GM21381 (cell line): ENCODE measurements at regions not wholly inside any gene's neighbourhood (a gene's known extent, or its start where the extent isn't known, plus 50 kb on each side); places are given as distances from the start of the nearest gene placed in this dataset.

Source experiments
- ATAC-seq: cut with Tn5 transposase; IDR thresholded peaks from one replicate; pipeline ENCODE4 v1.9.1; 2021; ENCODE audit warnings: mild to moderate bottlenecking, moderate library complexity; ENCODE audit not compliant: unreplicated experiment

DNA sequence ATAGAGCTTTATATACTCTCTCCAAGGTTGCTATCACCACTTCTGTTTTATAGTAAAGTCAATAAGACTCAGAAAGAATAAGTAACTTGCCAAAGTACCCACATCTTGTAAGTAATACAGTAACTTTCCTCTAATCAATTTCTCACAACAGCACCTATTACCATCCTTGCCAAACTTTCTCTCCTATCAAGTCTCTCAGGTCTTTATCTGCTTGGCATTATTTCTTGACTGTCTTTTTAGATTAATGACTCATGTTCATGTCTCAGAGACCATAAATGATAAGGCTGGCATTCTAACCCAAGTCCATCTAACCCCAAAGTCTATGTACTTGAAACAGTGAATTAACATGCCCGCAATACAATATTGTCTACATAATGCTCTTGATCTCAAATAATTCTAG lies 618.0 kb upstream of the ZEB2 start:
- no peak for ATAC-seq

DNA sequence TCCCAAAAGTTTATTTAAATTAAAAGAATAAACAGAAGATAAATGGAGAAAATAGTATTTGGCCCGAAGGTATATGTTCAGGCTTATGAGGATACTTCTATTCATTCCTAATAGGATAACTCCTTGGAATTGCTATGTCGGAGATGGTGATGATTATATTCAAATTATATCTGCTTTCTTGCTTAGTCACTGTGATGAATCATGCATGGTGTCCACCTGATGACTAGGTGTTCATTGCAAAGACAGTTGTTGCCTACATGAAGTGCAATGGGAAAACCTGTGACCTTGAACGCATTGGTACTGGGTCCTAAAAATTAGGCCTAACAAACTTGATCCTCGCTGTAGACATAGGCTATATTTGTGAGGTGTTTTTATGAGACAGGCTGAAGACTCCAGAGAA lies 617.3 kb upstream of the ZEB2 start:
- ATAC-seq: no peak

DNA sequence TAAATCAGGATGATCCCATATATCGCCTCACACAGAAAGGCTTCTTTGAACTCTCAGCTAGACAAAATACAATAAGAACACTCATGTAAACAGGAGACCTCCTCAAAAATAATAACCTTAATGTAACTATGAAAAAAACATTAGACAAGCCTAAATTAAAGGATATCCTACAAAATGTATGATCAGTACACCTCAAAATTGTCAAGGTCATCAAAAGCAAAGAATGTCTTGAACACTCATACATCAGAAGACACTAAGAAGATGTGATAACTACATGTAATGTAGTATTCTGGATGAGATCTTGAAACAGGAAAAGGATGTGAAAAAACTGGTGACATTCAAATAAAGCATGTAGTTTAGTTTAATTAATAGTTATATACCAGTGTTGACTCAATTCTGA lies 616.8 kb upstream of the ZEB2 start:
- ATAC-seq: no peak

DNA sequence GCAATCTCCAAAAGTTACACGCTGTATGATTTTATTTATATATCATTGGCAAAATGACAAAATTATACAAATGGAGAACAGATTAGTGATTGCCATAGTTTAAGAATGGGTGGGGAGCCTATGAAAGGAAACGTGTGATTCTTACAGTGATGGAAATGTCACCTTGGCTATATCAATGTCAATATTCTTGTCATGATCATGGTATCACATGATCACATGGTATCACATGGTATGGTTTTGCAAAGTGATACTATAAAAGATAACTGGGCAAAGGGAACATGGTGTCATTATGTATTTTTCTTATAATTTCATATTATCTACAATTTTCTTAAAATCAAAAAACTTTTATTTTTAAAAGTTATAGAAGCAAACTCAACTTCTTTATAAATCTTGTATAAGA lies 606.2 kb upstream of the ZEB2 start:
- ATAC-seq: no peak

DNA sequence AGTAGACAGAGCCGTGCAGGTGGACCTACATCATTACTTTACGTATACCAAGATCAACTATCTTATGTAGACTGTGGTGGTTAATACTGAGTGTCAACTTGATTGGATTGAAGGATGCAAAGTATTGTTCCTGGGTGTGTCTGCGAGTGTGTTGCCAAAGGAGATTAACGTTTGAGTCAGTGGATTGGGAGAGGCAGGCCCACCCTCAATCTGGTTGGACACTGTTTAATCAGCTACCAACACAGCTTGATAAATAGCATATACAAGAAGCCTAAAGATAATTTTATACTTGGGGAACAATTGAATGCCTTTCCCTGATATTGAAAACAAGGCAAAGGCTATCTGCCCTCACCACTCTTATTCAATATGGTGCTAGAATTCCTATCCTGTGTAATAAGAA lies 604.2 kb upstream of the ZEB2 start:
- ATAC-seq: no peak

DNA sequence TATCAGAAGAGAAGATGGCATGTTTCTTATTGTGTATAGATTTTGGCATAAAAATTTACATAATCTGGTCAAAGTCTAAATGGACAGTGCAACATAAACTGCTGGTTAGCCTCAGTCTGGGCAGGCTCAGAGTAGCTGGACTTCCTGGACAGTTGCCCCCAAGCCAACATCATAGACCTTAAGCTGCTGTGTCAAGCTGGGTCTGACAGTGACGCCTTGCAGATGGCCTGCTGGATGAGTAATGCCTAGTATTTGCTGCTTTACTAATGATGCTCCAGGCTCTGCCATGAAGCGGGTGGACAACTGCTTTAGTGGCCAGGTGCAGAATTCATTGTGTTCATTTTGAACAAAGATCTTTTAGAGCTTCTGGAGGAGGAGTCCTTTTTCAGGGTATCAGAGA lies 603.7 kb upstream of the ZEB2 start:
- no peak for ATAC-seq

DNA sequence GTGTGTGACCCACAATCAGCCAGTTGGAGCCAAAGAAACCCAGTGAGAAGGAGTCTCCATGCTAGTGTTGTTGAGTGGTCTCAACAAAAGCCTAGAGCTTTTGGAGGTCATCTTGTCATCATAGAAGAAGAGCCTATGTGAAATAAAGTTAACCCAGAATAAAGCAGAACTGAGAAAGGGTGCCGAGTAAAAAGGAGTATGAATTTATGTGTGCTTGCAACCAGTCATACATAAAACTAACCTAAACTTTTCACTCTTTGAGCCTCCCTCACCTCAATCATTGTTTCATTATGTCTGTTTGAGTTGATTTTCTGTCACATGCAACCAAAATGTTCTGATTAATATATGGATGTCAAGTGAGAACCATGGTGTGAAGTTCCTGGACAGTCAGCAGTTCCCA lies 599.3 kb upstream of the ZEB2 start:
- no peak for ATAC-seq

DNA sequence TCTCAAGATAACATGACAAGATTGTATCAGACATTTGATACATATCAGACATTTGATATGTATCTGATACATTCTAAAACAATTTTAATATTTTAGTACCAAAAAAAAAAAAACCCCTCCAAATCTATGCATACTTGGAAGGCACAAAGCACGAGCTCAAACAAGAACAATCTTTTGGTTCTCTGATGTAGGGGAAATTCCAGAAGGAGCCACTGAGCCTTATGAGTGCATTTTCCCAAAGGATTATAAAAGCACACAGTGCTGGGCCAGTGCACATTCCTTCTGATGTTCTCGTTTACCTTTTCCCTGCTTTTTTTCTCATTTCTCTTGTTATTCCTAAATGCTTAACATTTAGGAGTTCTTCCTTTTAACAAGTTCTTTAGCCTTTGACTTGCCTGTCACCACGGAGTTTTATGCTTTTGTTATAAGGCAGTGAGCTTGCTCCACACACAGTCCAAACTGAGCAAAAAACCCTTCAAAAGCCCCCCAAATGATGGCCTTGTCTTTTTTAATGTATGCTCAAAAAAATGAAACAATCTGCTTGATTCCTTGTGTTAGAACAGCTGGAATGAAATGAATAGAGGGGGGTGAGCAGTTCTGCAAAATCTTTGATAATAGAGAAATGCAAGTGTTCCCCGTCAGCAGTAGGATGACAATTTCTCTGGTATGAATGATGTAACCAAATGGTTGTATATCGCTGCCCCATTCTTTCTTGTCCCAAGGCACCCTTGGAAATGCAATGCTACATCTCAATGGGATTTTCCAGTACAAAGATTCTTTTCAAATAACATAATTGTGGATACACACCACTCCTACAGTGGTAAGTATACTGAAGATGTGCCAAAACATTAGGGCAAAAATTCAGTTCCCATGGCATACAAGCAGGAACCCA lies 597.2 kb upstream of the ZEB2 start:
- ATAC-seq: no peak

DNA sequence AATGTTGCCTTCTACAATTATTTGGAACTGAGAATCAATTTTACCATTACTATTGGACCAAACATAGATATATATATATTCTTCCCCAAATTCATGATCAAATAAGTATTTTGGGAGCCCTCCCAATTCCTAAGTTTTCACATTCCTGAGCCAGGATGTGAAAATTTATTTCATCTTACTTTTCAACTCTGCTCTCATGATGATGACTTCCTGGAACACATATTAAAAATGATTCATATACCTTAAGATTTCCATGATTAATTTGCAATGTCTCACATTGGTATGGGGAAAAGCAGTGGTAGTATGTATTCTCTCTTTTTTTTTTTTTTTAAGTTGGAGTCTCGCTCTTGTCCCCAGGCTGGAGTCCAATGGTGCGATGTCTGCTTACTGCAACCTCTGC lies 596.1 kb upstream of the ZEB2 start:
- no peak for ATAC-seq

DNA sequence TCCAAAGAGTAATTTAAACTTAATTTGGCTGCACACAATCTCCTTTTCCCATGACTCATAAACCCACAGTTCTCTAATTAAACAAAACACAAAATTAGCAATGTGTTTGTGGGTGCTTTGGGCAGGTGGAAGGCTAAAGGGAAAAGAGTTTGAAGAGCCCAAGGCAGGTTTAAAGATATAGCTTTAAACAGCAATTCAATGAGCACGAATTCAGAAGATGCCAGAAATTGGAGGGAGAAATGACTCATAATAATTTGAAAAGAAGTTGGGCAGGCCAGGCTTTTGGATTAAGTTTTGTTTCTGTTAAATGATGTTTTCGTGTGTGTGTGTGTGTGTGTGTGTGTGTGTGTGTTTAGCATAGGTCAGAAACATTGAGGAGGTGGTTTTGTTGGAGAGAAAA lies 594.8 kb upstream of the ZEB2 start:
- ATAC-seq: no peak

DNA sequence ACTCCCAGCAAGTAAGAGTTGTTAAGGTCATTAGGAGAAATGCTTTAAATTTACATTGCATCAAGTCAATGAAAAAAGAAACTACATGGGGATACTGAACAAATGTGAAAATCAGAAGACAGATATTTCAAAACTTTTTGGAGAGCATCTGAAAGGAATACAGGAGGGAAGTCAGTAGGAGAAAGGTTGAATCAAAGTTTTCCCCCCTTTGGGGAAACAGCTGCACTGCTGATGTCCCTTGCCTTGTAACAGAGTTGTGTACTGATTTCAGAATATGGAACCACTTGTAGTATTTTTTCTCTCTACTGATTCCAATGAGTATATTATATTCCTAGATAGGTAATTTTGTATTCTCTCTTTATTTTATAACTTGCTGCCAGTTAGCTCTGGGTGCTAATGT lies 592.5 kb upstream of the ZEB2 start:
- ATAC-seq: no peak

DNA sequence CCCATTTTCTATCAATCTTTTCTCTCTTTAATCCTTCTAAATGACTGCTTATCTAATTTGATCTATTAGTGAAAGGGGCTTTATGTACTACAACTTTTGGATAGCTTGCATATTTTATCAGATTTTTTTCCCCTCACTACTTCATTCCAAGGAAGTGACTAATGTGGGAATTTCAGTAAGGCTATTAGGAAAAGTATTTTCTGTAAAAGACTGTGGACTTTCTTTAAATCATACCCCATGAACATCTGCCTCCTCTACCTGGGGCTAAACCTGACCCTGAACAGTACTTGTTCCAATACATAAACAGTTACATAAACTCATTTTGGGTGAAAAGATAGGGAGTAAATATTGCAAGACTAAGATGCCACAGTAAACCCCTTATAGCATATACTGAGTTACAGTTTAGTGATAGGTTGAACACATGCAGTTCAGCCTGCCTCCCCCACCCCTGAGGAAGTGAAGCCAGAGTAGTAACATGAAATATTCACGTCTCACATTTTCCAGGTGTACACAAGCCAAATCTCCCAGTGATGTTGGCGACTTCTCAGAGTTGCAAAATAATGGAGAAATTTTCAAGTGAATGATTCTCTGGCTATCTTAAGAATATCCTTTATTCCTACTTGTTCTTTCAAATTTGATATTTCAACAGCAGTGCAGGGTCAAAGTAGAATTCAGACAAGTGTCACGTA lies 590.9 kb upstream of the ZEB2 start:
- no peak for ATAC-seq

DNA sequence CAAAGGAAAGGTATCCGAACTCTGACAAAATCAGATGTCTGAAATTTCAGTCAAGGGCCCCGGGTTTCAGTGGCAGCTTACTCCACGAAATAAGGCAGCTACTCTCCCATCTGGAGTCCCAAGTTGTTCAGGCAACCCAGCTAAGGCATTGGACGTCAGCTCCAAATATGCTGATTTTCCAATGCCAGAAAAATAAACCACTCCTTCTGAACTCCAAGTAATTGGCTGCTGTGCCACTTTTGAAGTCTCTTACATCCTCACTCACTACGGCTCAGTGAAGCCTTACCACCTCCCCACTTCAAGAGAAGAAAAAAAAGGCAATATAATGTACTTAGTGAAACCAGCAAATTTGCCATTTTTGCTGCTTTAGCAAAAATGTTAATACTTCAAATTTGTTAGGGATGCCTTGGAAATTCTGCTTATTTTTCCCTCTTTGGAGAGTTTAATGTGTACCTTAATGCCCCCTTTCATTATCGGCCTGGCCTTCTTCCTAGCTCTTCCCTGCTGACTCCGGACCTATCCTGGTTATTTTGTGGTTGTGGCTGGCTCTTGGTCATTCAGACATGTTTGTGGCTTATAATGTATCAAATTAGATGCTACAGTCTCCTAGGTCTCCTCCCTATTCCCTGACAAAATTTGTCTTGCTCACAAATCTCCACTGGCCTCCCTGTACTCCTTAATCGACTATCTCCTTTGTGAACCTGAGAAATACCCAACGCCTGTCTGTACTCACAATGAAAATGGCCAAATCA lies 589.2 kb upstream of the ZEB2 start:
- no peak for ATAC-seq

DNA sequence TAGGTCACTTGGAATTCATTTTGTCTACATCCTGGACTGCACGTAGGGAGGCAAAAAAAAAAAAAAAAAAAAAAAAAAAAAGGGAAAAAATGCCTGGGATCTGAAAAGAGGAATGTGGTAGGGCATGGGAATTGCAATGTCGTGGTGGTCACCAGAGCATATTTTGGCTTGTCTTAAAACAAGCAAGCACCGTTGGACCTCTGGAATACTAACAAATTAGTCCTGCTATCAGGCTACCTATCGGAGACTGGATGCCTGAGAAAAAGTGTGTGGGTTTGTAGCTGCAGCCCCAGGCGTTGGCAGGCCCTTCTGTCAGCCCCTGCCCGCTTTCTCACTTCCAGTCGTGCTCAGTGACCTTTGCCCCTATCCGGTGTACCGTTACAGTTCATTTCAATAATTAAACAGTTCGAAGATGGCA lies 588.5 kb upstream of the ZEB2 start:
- ATAC-seq: no peak

DNA sequence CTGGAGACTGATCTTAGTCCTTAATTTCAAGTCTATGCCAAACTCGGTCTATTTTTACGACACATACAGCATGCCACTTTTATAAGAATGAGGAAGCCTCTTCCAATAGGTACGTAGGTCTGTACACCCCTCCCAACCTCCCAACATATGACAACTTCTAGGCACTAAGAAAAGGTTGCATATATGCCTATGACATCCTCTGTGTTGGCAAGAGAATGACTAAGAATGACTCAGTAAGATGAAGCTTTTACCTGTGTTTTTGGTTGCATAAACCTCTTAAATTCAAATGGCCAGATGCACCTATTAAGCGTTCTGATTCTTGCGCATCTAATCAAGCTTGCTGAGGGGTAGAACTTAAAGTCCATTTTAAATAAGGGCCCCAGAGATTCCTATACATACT lies 586.4 kb upstream of the ZEB2 start:
- ATAC-seq: no peak

DNA sequence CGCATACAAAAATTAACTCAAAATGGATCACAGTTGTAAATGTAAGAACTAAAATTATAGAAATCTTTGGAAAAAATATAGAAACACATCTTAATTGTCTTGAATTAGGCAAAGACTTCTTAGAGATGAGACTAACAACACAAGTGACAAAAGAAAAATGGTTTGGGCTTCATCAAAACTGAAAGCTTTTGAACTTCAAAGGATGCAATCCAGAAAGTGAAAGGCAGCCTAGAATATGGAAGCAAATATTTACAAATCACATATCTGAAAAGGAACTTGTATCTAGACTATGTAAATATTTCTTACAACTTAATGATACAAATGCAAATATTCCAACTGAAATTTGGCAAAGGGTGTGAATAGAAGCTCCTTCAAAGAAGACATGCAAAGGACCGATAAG lies 582.8 kb upstream of the ZEB2 start:
- ATAC-seq: no peak

DNA sequence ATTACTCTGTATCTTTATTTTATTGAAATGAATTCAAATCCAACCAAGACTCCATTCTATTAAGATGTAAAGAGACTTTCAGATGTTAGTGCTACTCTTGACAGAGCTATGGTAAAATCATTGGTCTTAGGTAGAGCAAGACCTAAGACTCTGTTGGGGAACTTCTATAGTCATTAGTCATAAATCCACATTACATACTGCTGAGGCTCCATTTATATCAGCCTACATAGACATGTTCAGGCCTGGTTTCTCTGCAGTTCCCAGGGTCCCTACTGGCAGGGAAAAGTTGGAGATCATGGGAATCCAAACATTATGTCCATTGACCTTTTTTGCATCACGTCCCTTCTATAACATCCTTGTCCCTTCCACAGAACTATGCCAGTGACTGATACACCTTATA lies 580.4 kb upstream of the ZEB2 start:
- no peak for ATAC-seq

DNA sequence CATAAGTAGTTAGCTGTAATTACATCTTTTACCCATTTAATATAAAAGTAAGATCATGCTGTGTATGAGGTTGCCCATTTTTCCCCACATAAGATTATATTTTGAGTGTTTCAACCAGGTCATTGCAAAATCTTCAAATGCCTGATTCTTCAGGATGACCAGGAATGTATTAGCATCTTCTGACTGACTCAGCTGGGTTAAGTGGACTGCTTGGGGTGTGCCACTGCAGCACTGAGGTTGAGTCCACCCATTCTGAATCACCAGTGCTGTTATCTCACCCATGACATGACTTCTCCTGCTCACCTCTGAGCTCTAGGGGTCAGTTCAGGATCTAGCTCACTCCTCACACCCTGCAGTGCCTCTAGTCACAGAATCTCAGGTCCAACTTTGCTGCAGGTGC lies 576.7 kb upstream of the ZEB2 start:
- no peak for ATAC-seq

DNA sequence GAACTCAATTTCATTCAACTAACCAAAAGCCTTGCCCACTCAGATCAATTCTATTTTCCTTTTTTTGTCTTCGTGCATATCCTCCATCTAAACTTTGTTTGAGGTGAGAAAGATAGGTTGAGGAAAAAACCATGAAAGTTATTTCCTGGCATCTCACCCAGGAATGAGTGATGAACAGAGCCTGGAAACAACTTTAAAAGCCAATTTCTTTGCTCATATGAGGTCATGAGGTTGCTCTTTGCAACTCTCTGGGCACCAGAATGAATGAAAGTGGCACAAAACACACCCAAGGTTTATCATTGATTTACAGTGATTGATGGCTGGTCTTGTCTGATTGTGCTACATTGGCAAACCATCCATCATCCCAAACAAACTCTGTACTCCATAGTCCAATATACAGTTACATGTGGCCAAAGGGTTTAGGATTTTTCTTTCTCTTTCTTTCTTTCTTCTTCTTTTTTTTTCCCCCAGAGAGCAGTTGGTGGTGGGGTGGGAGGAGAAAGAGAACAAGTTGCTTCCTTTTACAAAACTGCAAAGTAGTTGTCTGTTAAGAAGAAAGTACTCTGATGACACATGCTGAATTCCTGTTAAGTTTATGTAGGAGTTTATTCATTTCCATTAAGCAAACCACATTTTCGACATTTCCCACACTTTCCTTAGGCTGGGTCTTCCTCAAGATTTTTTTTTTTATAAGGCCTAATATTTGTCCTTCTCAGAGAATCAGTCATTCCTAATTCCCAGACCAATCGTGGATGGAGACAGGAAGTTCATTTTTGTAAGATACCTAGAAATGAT lies 575.9 kb upstream of the ZEB2 start:
- ATAC-seq: no peak

DNA sequence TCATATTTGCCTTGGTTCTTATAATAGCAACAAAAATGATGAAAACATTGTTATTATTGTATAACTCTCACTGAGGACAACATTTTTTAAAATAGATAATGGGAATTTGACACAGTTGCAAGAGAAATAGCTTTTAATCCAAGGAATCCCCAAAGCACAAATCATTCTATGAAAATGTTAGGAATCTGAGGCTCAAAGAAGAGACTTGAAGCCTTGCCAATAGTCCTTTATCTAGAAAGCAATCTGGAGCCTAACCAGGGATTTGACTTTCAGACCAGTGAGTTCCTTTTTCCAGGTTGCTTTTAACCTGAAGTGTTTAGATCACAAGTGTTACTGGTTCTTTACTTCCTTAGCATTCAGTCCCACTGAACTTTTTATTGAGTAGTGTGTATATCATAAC lies 574.5 kb upstream of the ZEB2 start:
- no peak for ATAC-seq

DNA sequence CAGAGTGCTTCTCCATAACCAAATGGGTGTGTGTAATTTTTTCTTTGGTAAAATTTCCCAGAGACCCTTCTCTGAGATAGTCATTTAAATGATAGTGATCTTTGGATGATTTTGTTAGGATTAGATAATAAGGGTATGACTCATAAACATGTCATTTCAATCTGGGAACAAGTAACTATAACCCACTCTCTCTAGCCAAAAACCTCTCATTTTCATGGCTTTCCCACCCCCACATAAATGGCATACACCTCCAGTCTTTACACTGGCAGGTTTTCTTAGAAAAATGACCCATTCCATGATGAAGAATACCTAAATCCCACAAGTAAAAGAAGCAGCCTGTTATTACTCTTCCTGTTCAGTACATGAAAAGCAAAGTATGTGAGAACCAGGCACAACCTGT lies 572.0 kb upstream of the ZEB2 start:
- no peak for ATAC-seq
